HG03108 (cell line): ENCODE measurements at regions not wholly inside any gene's neighbourhood (a gene's known extent, or its start where the extent isn't known, plus 50 kb on each side); places are given as distances from the start of the nearest gene placed in this dataset.

ENCODE experiments used
- ATAC-seq: cut with Tn5 transposase; IDR thresholded peaks from one replicate; pipeline ENCODE4 v1.9.1; 2021; ENCODE audit warnings: moderate library complexity; ENCODE audit not compliant: unreplicated experiment

GRCh38 chr4:128371001-128371777 is 83.6 kb upstream of the PGRMC2 start:
- ATAC-seq = no peak

DNA sequence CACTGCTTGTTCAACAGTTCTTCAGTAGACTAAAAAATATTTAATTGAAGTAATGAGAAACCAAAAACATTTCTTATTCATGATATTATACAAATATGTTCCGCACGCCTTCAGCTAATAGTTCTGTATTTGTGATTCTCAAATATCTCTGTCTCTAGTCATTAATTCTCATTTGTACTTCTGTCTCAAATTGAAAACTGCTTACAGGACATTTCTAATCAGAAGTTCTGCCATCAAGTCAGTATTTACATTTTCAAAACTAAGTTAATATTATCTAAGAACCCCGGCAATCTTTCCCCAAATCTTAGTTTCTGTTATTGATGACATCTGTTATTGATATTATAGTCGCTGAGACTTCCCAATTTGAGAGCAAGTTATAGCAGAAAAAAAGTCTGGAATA is 78.6 kb upstream of the PGRMC2 start:
- ATAC-seq = no peak

- ATAC-seq = no peak
These were observed 77.0 kb upstream of the PGRMC2 start for GRCh38 chr4:128364565-128364964.

DNA sequence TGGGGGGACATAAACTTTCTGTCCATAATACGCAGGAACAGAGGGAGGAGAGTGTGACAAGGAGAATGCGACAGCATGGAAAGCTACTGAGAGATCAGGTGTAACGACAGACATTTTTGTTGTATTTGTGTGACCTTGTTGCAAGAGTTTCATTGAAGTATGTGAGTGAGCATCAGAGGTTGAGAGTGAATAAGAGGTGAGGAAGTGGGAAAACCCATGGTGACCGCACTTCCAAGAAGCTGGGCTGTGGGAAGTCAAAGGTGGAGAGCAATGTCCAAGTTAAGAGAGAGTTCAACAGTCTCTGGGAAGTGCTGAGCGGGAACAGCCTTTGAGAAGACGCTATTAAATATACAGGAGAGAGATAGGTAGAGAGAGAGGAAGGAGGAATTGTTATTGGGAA is 76.4 kb upstream of the PGRMC2 start:
- ATAC-seq = no peak

- no peak for ATAC-seq
These were observed 75.1 kb upstream of the PGRMC2 start for GRCh38 chr4:128362760-128363159.

- ATAC-seq = no peak
These were observed 71.8 kb upstream of the PGRMC2 start for GRCh38 chr4:128359422-128359821.

DNA sequence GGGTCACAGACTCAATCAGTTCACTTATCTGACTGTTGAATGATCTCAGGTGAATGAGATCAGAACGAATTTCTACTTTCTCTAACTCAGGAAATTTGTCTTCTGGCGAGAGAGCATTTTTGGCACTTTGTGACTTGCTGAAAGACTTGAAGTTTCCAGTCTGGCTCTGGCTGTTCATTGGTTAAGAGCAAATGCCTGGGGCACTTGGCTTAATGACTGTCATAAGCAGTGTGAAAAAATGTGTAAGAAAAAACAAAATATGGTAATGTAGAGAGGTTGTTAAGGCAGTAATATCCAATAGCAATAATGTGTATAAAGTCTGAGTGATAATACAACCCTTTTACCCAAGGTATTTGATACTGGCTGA is 71.3 kb upstream of the PGRMC2 start:
- no peak for ATAC-seq

GRCh38 chr4:128358231-128358912 is 70.8 kb upstream of the PGRMC2 start:
- no peak for ATAC-seq

DNA sequence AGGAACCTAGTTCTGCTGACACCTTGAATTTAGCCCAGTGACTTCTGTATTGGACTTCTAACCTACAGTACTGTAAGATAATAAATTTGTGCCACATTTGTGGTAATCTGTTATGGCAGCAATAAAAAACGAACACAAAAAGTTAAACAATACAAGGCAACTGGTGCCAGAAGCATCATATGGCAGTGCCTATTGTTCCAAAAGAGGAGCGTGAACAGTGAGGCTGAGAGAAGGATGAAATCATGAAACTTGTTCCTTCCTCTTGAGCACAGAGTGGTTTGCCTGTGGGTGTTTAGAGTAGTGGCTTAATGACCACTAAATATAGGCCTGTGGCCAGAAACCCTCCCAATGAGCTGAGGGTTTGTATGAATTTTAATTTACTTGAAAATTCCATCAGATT is 69.7 kb upstream of the PGRMC2 start:
- ATAC-seq = no peak

GRCh38 chr4:128355305-128355704 is 67.7 kb upstream of the PGRMC2 start:
- peak; percentile 85 for ATAC-seq

DNA sequence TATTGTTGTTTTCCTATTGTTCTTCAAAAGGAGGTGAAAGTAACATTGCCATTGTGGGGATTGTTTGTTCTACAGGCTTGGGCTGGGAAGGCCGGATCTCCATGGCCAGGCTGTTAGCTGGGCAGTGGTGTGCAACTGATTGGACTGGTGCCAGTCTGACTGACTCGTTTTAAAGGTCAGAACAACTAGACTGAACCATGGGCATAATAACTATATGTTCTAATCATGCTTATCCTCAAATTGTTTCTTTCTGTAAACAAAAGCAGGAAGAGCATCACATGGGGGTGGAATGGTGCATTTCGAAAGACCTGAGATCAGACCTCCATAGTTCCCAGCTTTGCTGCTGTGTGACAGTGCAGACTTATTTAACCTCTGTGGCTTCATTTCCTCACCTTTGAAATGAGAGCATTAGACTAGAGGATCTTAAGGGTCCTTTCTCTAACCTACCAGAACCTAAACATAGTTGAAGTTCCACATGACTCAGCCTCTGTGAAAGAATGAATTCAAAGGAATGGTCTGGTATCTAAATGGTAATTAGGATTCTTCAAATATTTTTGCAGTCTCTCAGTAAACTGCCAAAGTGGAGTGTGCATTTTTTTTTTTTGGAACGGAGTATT is 66.7 kb upstream of the PGRMC2 start:
- no peak for ATAC-seq

DNA sequence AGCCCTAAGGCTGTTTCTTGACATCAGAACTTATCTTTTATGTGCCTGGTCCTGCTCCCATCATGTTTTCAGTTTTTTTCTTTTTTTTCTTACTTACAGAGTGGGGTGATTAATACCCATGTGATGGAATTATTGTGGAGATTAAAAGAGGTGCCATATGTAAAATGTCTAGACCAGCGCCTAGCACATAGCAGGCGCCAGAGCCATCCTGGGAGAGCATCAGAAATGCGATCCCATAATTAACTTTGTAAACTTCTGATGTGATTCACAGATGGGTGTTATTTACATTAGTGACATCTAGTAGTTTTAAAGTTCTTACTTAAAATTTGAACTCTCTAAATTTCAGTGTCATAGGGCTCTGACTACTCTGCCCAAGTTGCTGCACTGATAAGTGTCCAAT is 66.2 kb upstream of the PGRMC2 start:
- no peak for ATAC-seq

GRCh38 chr4:128351502-128351901 is 63.9 kb upstream of the PGRMC2 start:
- ATAC-seq = no peak

DNA sequence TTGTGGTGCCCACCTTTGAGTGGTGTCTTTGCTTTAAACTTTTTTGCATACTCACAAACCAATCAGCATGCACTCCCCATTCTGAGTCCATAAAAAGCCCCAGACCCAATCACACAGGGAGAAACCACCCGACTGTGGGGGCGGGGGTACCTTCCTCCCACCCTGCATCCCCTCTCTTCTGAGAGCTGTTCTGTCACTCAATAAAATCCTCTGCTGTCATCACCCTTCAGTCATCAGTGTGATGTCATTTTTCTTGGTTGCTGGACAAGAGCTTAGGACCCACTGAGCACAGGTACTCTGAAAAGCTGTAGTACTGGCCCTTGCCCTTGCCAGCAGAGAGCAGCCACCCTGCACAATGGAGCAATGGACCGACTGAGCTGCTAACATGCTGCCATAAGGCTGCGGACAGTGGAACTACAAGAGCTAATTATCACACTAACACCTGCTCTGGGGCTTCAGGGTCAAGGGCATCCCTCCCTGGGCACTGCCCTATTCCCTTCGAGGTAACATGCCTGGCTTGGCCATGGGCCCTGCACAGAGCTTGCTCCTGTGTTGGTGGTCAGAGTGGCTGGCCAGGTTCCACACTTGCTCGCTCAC is 62.9 kb upstream of the PGRMC2 start:
- no peak for ATAC-seq

GRCh38 chr4:128349921-128350320 is 62.3 kb upstream of the PGRMC2 start:
- ATAC-seq = no peak

GRCh38 chr4:128347930-128348660 is 60.5 kb upstream of the PGRMC2 start:
- no peak for ATAC-seq

GRCh38 chr4:128347175-128347868 is 59.7 kb upstream of the PGRMC2 start:
- ATAC-seq = no peak

DNA sequence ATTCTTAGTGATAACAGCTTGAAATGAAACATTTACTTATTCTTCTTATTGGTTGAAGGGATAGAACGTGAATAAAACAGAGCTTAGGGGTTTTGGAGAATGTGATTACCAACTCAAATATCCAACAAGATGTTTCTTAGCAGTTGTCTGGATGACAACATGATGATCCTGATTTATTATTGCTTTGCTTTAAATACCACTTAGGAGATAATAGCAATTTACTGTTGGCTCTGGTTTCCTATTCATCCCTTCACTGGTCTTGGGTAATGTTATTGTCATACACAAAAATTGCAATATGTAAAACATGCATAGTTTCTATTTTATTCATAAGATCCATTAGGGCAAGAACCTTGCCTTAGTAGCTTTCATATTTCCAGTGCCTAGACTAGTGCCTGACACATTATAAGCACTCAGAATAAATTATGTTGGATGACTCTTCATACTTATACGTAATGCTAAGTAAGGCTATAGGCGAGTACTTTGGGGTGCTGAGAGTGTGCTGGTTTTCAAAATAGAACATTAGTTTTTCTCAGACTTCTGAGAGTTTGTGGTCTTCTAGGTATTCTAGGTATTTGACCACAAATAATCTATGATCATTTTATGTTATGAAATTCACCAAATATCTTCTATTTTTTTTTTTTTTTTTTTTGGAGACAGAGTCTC is 58.6 kb upstream of the PGRMC2 start:
- ATAC-seq = no peak

GRCh38 chr4:128345650-128346049 is 58.0 kb upstream of the PGRMC2 start:
- no peak for ATAC-seq

- ATAC-seq = no peak
These were observed 55.1 kb upstream of the PGRMC2 start for GRCh38 chr4:128342762-128343161.
